PC-9 (cell line): ENCODE measurements at regions not wholly inside any gene's neighbourhood (a gene's known extent, or its start where the extent isn't known, plus 50 kb on each side); places are given as distances from the start of the nearest gene placed in this dataset.

Experiments used
- CTCF ChIP-seq: fragments of 200-600 bp; sonication (generic); conservative IDR thresholded peaks from 2 replicates; pipeline ENCODE4 v1.6.1; 2017; ENCODE audit warnings: mixed run types, antibody characterized with exemption, mild to moderate bottlenecking, moderate library complexity
- EZH2 ChIP-seq: fragments of 200-600 bp; sonication (generic); IDR thresholded peaks from 2 replicates; pipeline ENCODE4 v1.8.0; 2017; ENCODE audit warnings: antibody characterized with exemption, low read depth

GRCh38 chr12:47369085-47369484 lies 289.3 kb upstream of the AMIGO2 start:
- TF ChIP-seq CTCF (no peak), EZH2 (no peak)
